ENCODE measurements at regions not wholly inside any gene's neighbourhood (a gene's known extent, or its start where the extent isn't known, plus 50 kb on each side); places are given as distances from the start of the nearest gene placed in this dataset.
"Not testable (repeated sequence)": the region's sequence is repeated elsewhere in the genome, so short reads cannot be mapped to it uniquely, and the experiment has no call there.

DNA sequence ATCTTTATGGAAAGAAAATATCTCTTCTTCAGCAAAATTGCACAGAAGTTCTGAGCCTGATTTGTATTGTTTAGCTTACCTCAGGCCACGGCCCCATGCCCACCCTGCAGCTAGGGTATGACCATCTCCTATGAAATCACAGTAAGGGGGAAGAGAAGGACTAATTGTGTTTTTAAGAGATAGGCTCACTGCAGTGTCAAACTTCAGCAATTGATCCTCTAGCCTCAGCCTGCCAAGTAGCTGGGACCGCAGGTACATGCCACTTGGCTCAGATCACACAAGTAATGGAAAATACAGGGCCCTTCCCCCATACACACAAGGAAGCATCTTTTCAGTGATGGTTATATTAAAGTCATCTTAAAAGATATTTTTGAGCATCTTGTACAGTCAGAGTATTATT lies 60.0 kb downstream of the DMAC1 start:
- Mint-ChIP-seq H3K4me3 (no peak overlapping the region), H3K4me1 (ENCODE audit: low read depth) (no peaks in the 10 kb centered on the region), H3K27me3 (ENCODE audit: low read depth) (peaks cover 2% of the 10 kb centered on the region), H3K9me3 (ENCODE audit: insufficient read depth) (no peaks in the 10 kb centered on the region), H3K36me3 (ENCODE audit: low read depth) (no peaks in the 10 kb centered on the region), H3K27ac (no peak overlapping the region)
- no peak for ATAC-seq
- no peak for DNase-seq
- ChIA-PET CTCF (no interaction called here), POLR2A (no interaction called here)

GRCh38 chr9:7735311-7735710 lies 64.3 kb downstream of the DMAC1 start:
- H3K27ac Mint-ChIP-seq, result no peak overlapping the region
- ChIA-PET POLR2A (no interaction called here), CTCF (no interaction called here)

GRCh38 chr9:7730164-7730445 lies 69.5 kb downstream of the DMAC1 start:
- no peak for ATAC-seq
- Mint-ChIP-seq H3K9me3 (ENCODE audit: insufficient read depth) (no peaks in the 10 kb centered on the region), H3K4me1 (ENCODE audit: low read depth) (no peaks in the 10 kb centered on the region), H3K36me3 (ENCODE audit: low read depth) (no peaks in the 10 kb centered on the region), H3K27me3 (ENCODE audit: low read depth) (peaks cover 2% of the 10 kb centered on the region), H3K4me3 (no peak overlapping the region), H3K27ac (no peak overlapping the region)
- DNase-seq, result no peak
- CTCF ChIA-PET, result no interaction called here
- POLR2A ChIA-PET, result no interaction called here

More at GRCh38 chr9:7735311-7735710, 64.3 kb downstream of the DMAC1 start:
- no peak for DNase-seq
- no peaks in the 10 kb centered on the region for H3K36me3 Mint-ChIP-seq (ENCODE audit: low read depth)
- H3K4me3 Mint-ChIP-seq, result no peak overlapping the region
- H3K9me3 Mint-ChIP-seq (ENCODE audit: insufficient read depth), result no peaks in the 10 kb centered on the region
- no peaks in the 10 kb centered on the region for H3K4me1 Mint-ChIP-seq (ENCODE audit: low read depth)
- peaks cover 4% of the 10 kb centered on the region for H3K27me3 Mint-ChIP-seq (ENCODE audit: low read depth)
- no peak for ATAC-seq

GRCh38 chr9:7729371-7730163 lies 70.0 kb downstream of the DMAC1 start:
- Mint-ChIP-seq H3K27me3 (ENCODE audit: low read depth) (peaks cover 2% of the 10 kb centered on the region), H3K36me3 (ENCODE audit: low read depth) (no peaks in the 10 kb centered on the region), H3K27ac (no peak overlapping the region), H3K9me3 (ENCODE audit: insufficient read depth) (no peaks in the 10 kb centered on the region), H3K4me3 (no peak overlapping the region), H3K4me1 (ENCODE audit: low read depth) (no peaks in the 10 kb centered on the region)
- ATAC-seq (no peak), DNase-seq (no peak)
- CTCF ChIA-PET, result no interaction called here
- POLR2A ChIA-PET, result no interaction called here

DNA sequence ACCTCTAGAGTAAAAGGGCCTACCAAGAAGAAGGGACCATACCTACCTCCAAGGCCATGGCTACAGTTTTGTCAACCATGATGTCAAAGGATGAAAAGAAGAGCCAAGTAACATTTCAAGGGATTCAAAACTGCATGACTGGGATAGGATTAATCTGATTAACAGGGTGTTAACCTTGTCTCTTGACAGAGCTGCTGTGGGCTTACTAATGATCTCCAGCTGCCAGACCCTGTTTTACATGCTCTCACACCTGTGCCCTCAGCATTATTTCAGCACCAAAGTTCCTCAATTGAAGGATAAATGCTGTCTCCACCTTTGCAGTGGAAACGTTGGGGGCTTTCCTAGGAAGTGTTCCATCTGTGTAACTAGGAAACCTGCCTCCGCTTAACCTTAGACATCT lies 78.3 kb downstream of the DMAC1 start:
- no peaks in the 10 kb centered on the region for H3K36me3 Mint-ChIP-seq (ENCODE audit: low read depth)
- POLR2A ChIA-PET, result no interaction called here

DNA sequence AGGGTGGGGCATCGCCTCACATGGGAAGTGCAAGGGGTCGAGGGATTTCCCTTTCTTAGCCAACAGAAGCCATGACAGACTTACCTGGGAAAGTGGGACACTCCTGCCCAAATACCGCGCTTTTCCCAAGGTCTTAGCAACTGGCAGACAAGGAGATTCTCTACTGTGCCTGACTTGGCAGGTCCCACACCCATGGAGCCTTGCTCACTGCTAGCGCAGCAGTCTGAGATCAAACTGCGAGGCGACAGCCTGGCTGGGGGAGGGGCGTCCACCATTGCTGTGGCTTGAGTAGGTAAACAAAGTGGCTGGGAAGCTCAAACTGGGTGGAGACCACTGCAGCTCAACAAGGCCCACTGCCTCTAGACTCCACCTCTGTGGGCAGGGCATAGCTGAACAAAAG lies 86.5 kb downstream of the DMAC1 start:
- not testable (repeated sequence) for H3K36me3 Mint-ChIP-seq (ENCODE audit: low read depth)

More for the DNA sequence above, 78.3 kb downstream of the DMAC1 start:
- CTCF ChIA-PET, result no interaction called here
- H3K4me1 Mint-ChIP-seq (ENCODE audit: low read depth), result no peaks in the 10 kb centered on the region
- H3K9me3 Mint-ChIP-seq (ENCODE audit: insufficient read depth), result no peaks in the 10 kb centered on the region
- H3K27me3 Mint-ChIP-seq (ENCODE audit: low read depth), result no peaks in the 10 kb centered on the region
- DNase-seq, result no peak
- H3K4me3 Mint-ChIP-seq, result no peak overlapping the region
- ATAC-seq, result no peak
- H3K27ac Mint-ChIP-seq, result no peak overlapping the region

GRCh38 chr9:7710686-7711085 lies 88.9 kb downstream of the DMAC1 start:
- no peaks in the 10 kb centered on the region for H3K27me3 Mint-ChIP-seq (ENCODE audit: low read depth)
- no peaks in the 10 kb centered on the region for H3K36me3 Mint-ChIP-seq (ENCODE audit: low read depth)
- ChIA-PET POLR2A (no interaction called here), CTCF (no interaction called here)
- H3K9me3 Mint-ChIP-seq (ENCODE audit: insufficient read depth), result no peaks in the 10 kb centered on the region
- H3K4me3 Mint-ChIP-seq, result no peak overlapping the region
- no peaks in the 10 kb centered on the region for H3K4me1 Mint-ChIP-seq (ENCODE audit: low read depth)
- ATAC-seq, result no peak
- no peak overlapping the region for H3K27ac Mint-ChIP-seq
- DNase-seq, result no peak

More for the DNA sequence above, 86.5 kb downstream of the DMAC1 start:
- H3K27ac Mint-ChIP-seq; POLR2A ChIA-PET; H3K27me3 Mint-ChIP-seq (ENCODE audit: low read depth); H3K4me3 Mint-ChIP-seq; H3K9me3 Mint-ChIP-seq (ENCODE audit: insufficient read depth); CTCF ChIA-PET; DNase-seq; H3K4me1 Mint-ChIP-seq (ENCODE audit: low read depth); ATAC-seq: not testable (repeated sequence)

DNA sequence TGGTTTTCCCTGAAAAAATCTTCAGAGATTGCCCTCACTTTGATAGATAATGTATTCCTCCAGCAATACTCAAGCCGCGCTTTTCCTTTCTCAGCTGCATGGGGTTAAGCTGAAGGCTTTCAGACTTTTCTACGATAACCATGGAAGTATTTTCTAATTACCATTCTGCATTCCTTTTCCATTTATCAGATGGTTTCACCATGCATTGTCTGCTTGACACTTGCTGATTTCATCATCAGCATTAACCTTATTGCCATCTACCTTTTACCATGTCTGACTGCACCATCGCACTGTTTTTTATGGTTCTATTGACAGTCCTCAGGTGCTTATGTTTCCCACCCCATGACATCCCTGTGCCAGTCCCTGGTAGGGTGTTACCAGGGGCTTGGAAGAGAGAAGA lies 91.6 kb downstream of the DMAC1 start:
- ChIA-PET POLR2A (no interaction called here), CTCF (no interaction called here)
- no peaks in the 10 kb centered on the region for H3K27me3 Mint-ChIP-seq (ENCODE audit: low read depth)
- no peak overlapping the region for H3K27ac Mint-ChIP-seq
- no peaks in the 10 kb centered on the region for H3K4me1 Mint-ChIP-seq (ENCODE audit: low read depth)
- H3K4me3 Mint-ChIP-seq, result no peak overlapping the region
- no peaks in the 10 kb centered on the region for H3K9me3 Mint-ChIP-seq (ENCODE audit: insufficient read depth)
- ATAC-seq, result no peak
- no peak for DNase-seq
- H3K36me3 Mint-ChIP-seq (ENCODE audit: low read depth), result no peaks in the 10 kb centered on the region

GRCh38 chr9:7704543-7704942 lies 95.0 kb downstream of the DMAC1 start:
- ChIA-PET CTCF (no interaction called here), POLR2A (interaction anchor here (0.6 kb wide), 1 partner anchor 15 kb away, joined by 3 read pairs; no protein-coding TSS in a partner anchor)
- no peak overlapping the region for H3K27ac Mint-ChIP-seq
- no peaks in the 10 kb centered on the region for H3K4me1 Mint-ChIP-seq (ENCODE audit: low read depth)
- H3K36me3 Mint-ChIP-seq (ENCODE audit: low read depth), result no peaks in the 10 kb centered on the region
- no peaks in the 10 kb centered on the region for H3K27me3 Mint-ChIP-seq (ENCODE audit: low read depth)
- DNase-seq, result no peak
- no peak overlapping the region for H3K4me3 Mint-ChIP-seq
- no peaks in the 10 kb centered on the region for H3K9me3 Mint-ChIP-seq (ENCODE audit: insufficient read depth)
- ATAC-seq, result no peak

GRCh38 chr9:7691909-7692308 lies 107.7 kb downstream of the DMAC1 start:
- no peaks in the 10 kb centered on the region for H3K9me3 Mint-ChIP-seq (ENCODE audit: insufficient read depth)
- no peaks in the 10 kb centered on the region for H3K36me3 Mint-ChIP-seq (ENCODE audit: low read depth)
- H3K4me1 Mint-ChIP-seq (ENCODE audit: low read depth), result no peaks in the 10 kb centered on the region
- no peak for ATAC-seq
- H3K4me3 Mint-ChIP-seq, result no peak overlapping the region
- no peak overlapping the region for H3K27ac Mint-ChIP-seq
- CTCF ChIA-PET, result no interaction called here
- no peak for DNase-seq
- H3K27me3 Mint-ChIP-seq (ENCODE audit: low read depth), result peaks cover 3% of the 10 kb centered on the region
- POLR2A ChIA-PET, result no interaction called here

DNA sequence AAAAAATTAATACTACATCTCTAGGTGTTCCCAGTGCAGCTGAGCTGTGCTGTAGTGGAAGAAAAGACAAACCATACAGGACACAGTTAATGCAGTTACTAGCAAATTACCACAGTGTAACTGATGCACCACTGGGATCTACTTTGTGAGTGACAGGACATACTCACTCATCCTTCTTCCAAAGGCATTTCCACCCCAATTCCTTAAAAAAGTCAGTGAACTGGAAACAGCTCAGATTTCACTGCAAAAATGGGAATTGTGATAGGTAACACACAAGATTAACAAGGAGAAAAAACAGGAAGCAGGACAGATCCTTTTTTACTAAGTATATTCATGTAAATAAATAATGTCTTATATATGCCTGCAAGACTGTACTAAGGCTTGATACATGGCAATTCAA lies 109.6 kb downstream of the DMAC1 start:
- ATAC-seq (no peak), DNase-seq (no peak)
- ChIA-PET CTCF (no interaction called here), POLR2A (no interaction called here)
- H3K27me3 Mint-ChIP-seq (ENCODE audit: low read depth), result no peaks in the 10 kb centered on the region
- H3K4me1 Mint-ChIP-seq (ENCODE audit: low read depth), result no peaks in the 10 kb centered on the region
- H3K9me3 Mint-ChIP-seq (ENCODE audit: insufficient read depth), result no peaks in the 10 kb centered on the region
- H3K27ac Mint-ChIP-seq, result no peak overlapping the region
- no peaks in the 10 kb centered on the region for H3K36me3 Mint-ChIP-seq (ENCODE audit: low read depth)
- no peak overlapping the region for H3K4me3 Mint-ChIP-seq

- H3K27me3 Mint-ChIP-seq (ENCODE audit: low read depth), result no peaks in the 10 kb centered on the region
- H3K9me3 Mint-ChIP-seq (ENCODE audit: insufficient read depth), result no peaks in the 10 kb centered on the region
- no peak for DNase-seq
- no peak for ATAC-seq
- no peak overlapping the region for H3K27ac Mint-ChIP-seq
- no peaks in the 10 kb centered on the region for H3K36me3 Mint-ChIP-seq (ENCODE audit: low read depth)
- H3K4me1 Mint-ChIP-seq (ENCODE audit: low read depth), result no peaks in the 10 kb centered on the region
- ChIA-PET CTCF (no interaction called here), POLR2A (no interaction called here)
- H3K4me3 Mint-ChIP-seq, result no peak overlapping the region
These were observed 111.0 kb downstream of the DMAC1 start for GRCh38 chr9:7688626-7689025.

DNA sequence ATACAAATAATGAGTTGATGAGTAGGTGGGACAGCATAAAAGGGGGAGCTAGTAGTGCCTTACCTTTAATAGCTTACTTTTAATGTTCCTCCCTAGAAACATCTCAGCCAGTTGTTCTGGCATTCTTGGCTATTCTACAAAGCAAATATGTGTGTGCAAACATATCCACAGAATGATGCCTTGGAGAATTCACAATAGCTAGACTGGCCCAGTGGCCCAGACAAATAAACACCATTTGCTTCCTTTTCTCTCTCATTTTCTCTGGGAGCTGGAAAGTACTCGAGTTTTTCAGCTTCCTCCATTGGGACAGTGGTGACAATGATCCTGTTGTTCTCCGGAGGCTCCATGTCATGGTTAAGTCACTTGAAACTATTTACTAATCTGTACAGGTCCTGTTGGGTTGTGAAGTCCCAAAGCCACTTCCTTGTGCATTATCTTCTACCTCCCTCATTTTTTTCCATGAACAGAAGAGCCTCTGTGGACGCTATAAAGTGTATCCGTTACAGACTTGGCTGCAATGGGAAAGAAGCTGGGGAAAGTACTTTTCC lies 122.9 kb downstream of the DMAC1 start:
- Mint-ChIP-seq H3K4me3 (no peak overlapping the region), H3K27ac (no peak overlapping the region), H3K9me3 (ENCODE audit: insufficient read depth) (no peaks in the 10 kb centered on the region), H3K27me3 (ENCODE audit: low read depth) (no peaks in the 10 kb centered on the region), H3K36me3 (ENCODE audit: low read depth) (no peaks in the 10 kb centered on the region), H3K4me1 (ENCODE audit: low read depth) (no peaks in the 10 kb centered on the region)
- CTCF ChIA-PET, result no interaction called here
- POLR2A ChIA-PET, result no interaction called here
- DNase-seq (no peak), ATAC-seq (no peak)
